HepG2 (cell line): ENCODE measurements at regions not wholly inside any gene's neighbourhood (a gene's known extent, or its start where the extent isn't known, plus 50 kb on each side); places are given as distances from the start of the nearest gene placed in this dataset.

Experiments used
- ATAC-seq: fragments of 200-7000 bp; cut with Tn5 transposase; 3 replicates; pipeline ENCODE4 v1.9.1; 2020; ENCODE audit warnings: mild to moderate bottlenecking, moderate library complexity
- BruUV-seq: library from RNA; stranded (reverse); fragments of 400-500 nt; replicated peaks from 2 replicates; lab custom pipeline; 2021; lab: Mats Ljungman, UMichigan
- CTCF ChIA-PET: fragments of 300-600 bp; formaldehyde crosslinking; extraction: SDS; loops from one replicate; lab custom pipeline; 2021; ENCODE audit warnings: low total read pairs, inconsistent platforms, low intra/inter-chr PET ratio; lab: Yijun Ruan, JAX
- POLR2A ChIA-PET: fragments of 350-600 bp; sonication (Branson Sonifier 250); formaldehyde crosslinking; loops from one replicate; lab custom pipeline; 2020; ENCODE audit warnings: antibody characterized with exemption, inconsistent platforms; lab: Yijun Ruan, JAX
- DNase-seq: peaks from one replicate; pipeline ENCODE4 v3.0.0-alpha.2; 2015; ENCODE audit warnings: low spot score
- FAIRE-seq: peaks from 3 replicates; lab custom pipeline; 2011; peaks lifted over from hg19 to GRCh38; lab: Jason Lieb, UNC
- H2AFZ ChIP-seq: one replicate; pipeline ENCODE4 v1.6.1; 2011; ENCODE audit warnings: low read length, inconsistent platforms
- H3K27ac ChIP-seq: fragments of 300-600 bp; 3 replicates; pipeline ENCODE4 v1.8.0; 2011; ENCODE audit warnings: mixed run types, mild to moderate bottlenecking, mixed read lengths, low read length, inconsistent platforms; ENCODE audit not compliant: insufficient read depth; ENCODE audit errors: extremely low read length
- H3K27me3 ChIP-seq, 2 experiments: fragments of 200-600 bp in 1 of 2; 2 replicates in 1 of 2; 3 replicates in 1 of 2; pipeline versions ENCODE4 v1.6.0 to v1.8.0; 2011; ENCODE audit warnings: low read length in 2 of 2, mild to moderate bottlenecking in 2 of 2, moderate library complexity in 2 of 2, inconsistent platforms in 1 of 2; ENCODE audit not compliant: insufficient read depth in 2 of 2, control insufficient read depth in 1 of 2
- H3K36me3 ChIP-seq, 2 experiments: fragments of 200-600 bp in 1 of 2; replicated peaks in 1 of 2; 2 replicates in 1 of 2; 3 replicates in 1 of 2; pipeline versions ENCODE4 v1.5.1 to v1.8.0; 2011; ENCODE audit warnings: low read length in 2 of 2, inconsistent platforms in 1 of 2; ENCODE audit not compliant: insufficient read depth in 2 of 2, control insufficient read depth in 1 of 2
- H3K4me1 ChIP-seq: 2 replicates; pipeline ENCODE4 v1.5.1; 2012; ENCODE audit warnings: low read length, inconsistent platforms; ENCODE audit not compliant: insufficient read depth
- H3K4me2 ChIP-seq: 2 replicates; pipeline ENCODE4 v1.6.0; 2011; ENCODE audit warnings: low read depth, low read length, inconsistent platforms
- H3K4me3 ChIP-seq, 3 experiments: fragments of 200-600 bp in 1 of 3; sonication (generic), shearing (Covaris generic) in 1 of 3; replicated peaks in 1 of 3; 2 replicates each; pipeline ENCODE4 v1.5.1; 2011 to 2016; ENCODE audit warnings: low read length in 3 of 3, inconsistent platforms in 2 of 3, low read depth in 2 of 3, mild to moderate bottlenecking in 2 of 3, control low read depth in 1 of 3, mixed read lengths in 1 of 3; ENCODE audit not compliant: insufficient read depth in 1 of 3
- H3K79me2 ChIP-seq: one replicate; pipeline ENCODE4 v1.6.1; 2011; ENCODE audit warnings: low read length, inconsistent platforms; ENCODE audit not compliant: insufficient read depth
- H3K9ac ChIP-seq: 2 replicates; pipeline ENCODE4 v1.6.0; 2011; ENCODE audit warnings: mild to moderate bottlenecking, low read depth, low read length, inconsistent platforms; ENCODE audit not compliant: insufficient read depth
- H3K9me3 ChIP-seq: 2 replicates; pipeline ENCODE4 v1.5.1; 2012; ENCODE audit warnings: mild to moderate bottlenecking, low read length
- H4K20me1 ChIP-seq: 2 replicates; pipeline ENCODE4 v1.6.0; 2011; ENCODE audit warnings: inconsistent platforms, mild to moderate bottlenecking, low read length, moderate library complexity; ENCODE audit not compliant: insufficient read depth
- ATF7 ChIP-seq, 2 experiments: fragments of 450-650 bp in 1 of 2; sonication (generic) in 1 of 2; formaldehyde crosslinking in 1 of 2; IDR thresholded peaks; 2 replicates each; pipeline versions ENCODE4 v1.4.0 to v1.6.1; 2016 to 2020; ENCODE audit warnings: antibody characterized with exemption in 1 of 2, mild to moderate bottlenecking in 1 of 2, missing genetic modification reagents in 1 of 2
- HNRNPK ChIP-seq: fragments of 200-400 bp; formaldehyde crosslinking; IDR thresholded peaks from 2 replicates; pipeline ENCODE4 v1.6.1; 2018; ENCODE audit warnings: low read length, low read depth, moderate library complexity, mild to moderate bottlenecking; ENCODE audit not compliant: poor library complexity, severe bottlenecking
- SMAD1 ChIP-seq: sonication (generic); formaldehyde crosslinking; IDR thresholded peaks from 2 replicates; pipeline ENCODE4 v1.4.0; 2020; ENCODE audit warnings: missing genetic modification reagents, low read depth, mild to moderate bottlenecking, borderline replicate concordance
- SMYD3 ChIP-seq: sonication (generic); formaldehyde crosslinking; IDR thresholded peaks from 2 replicates; pipeline ENCODE4 v1.8.1; 2023; ENCODE audit warnings: mild to moderate bottlenecking, missing genetic modification reagents
- ZNF24 ChIP-seq: fragments of 450-650 bp; IDR thresholded peaks from 2 replicates; pipeline ENCODE4 v1.6.1; 2017; ENCODE audit warnings: antibody characterized with exemption, mild to moderate bottlenecking
- ZNF326 ChIP-seq: sonication (generic); formaldehyde crosslinking; IDR thresholded peaks from 2 replicates; pipeline ENCODE4 v1.4.0; 2020; ENCODE audit warnings: missing genetic modification reagents, borderline replicate concordance
- ZNF816 ChIP-seq: sonication (generic); formaldehyde crosslinking; IDR thresholded peaks from 2 replicates; pipeline ENCODE4 v1.8.0; 2022; ENCODE audit warnings: missing genetic modification reagents, mild to moderate bottlenecking, borderline replicate concordance
- ZSCAN25 ChIP-seq: sonication (generic); formaldehyde crosslinking; IDR thresholded peaks from 2 replicates; pipeline ENCODE4 v1.8.0; 2022; ENCODE audit warnings: mild to moderate bottlenecking, missing genetic modification reagents
- WGBS: methylation state at CpG from one replicate; pipeline ENCODE4 v1.1.6; 2017; ENCODE audit warnings: low lambda C conversion rate; 5-methylcytosine and 5-hydroxymethylcytosine counted together
- in situ Hi-C: cut with HindIII; loops from 2 replicates; pipeline ENCODE4 v1.10.0; 2017; ENCODE audit warnings: low pct_unique_long_range_greater_than_20kb; ENCODE audit not compliant: extremely low pct_ligation_motif_present
- intact Hi-C: fragments of 100-400 bp; cut with micrococcal nuclease; formaldehyde crosslinking; loops from one replicate; pipeline ENCODE4 v1.10.0; 2022; ENCODE audit not compliant: unreplicated experiment
- TF ChIP-seq, protein P1 (sequence below): sonication (generic); formaldehyde crosslinking; IDR thresholded peaks from 2 replicates; pipeline ENCODE4 v1.4.0; 2020; ENCODE audit warnings: missing genetic modification reagents
- TF ChIP-seq, protein P2 (sequence below): sonication (generic); formaldehyde crosslinking; IDR thresholded peaks from 2 replicates; pipeline ENCODE4 v1.4.0; 2020; ENCODE audit warnings: missing genetic modification reagents
- TF ChIP-seq, protein P3 (sequence below): sonication (generic); formaldehyde crosslinking; IDR thresholded peaks from 2 replicates; pipeline ENCODE4 v1.5.0; 2020; ENCODE audit warnings: mild to moderate bottlenecking, missing genetic modification reagents
- TF ChIP-seq, protein P4 (sequence below): sonication (generic); formaldehyde crosslinking; IDR thresholded peaks from 2 replicates; pipeline ENCODE4 v1.9.0; 2021; ENCODE audit warnings: missing genetic modification reagents, mild to moderate bottlenecking, borderline replicate concordance

DNA sequence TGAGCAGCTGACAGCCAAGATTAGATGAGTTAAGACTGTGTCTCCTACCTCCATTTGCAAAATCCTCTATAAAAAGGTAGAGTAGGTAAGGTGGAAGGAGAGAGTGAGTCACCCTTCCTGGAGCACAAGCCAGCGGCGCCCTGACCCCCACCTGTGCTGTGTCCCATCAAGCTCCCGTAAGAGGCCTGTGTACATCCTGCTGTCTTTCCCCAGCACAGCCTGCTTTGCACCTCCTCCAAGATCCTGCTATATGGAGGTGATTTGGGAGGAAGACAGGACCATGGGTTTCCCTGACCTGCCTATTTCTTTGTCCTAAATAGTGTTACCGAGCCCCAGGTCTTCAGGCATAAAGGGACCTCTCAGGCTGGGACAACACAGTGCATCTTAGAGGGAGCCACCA, 62.3 kb upstream of the UQCRFS1 start:
- Histone ChIP-seq H2AFZ (no peak overlapping the region), H3K27ac (no peak overlapping the region), H4K20me1 (no peaks in the 10 kb centered on the region), H3K4me3 (no peak overlapping the region), H3K36me3 (no peaks in the 10 kb centered on the region), H3K9me3 (no peaks in the 10 kb centered on the region), H3K4me1 (no peaks in the 10 kb centered on the region), H3K79me2 (no peaks in the 10 kb centered on the region), H3K9ac (no peak overlapping the region), H3K27me3 (no peaks in the 10 kb centered on the region), H3K4me2 (no peak overlapping the region)
- intact Hi-C loops (no loop called here), in situ Hi-C loops (no loop called here)
- 28% methylated on average over 4 of the region's 4 CpGs for WGBS
- ChIA-PET CTCF (no interaction called here), POLR2A (no interaction called here)
- no TSS peak for BruUV-seq
- ATAC-seq (no peak), FAIRE-seq (no peak), DNase-seq (no peak)
- TF ChIP-seq ZNF816 (CRISPR knock-in tag) (no peak), SMYD3 (CRISPR knock-in tag) (no peak), SMAD1 (CRISPR knock-in tag) (no peak), ATF7 (IDR thresholded peaks at IDR 0.05) (no peak), ATF7 (CRISPR knock-in tag; IDR thresholded peaks at IDR 0.05) (no peak), HNRNPK (no peak), ZNF24 (no peak), ZNF326 (no peak), ZSCAN25 (CRISPR knock-in tag) (no peak)
- TF ChIP-seq, protein P1, sequence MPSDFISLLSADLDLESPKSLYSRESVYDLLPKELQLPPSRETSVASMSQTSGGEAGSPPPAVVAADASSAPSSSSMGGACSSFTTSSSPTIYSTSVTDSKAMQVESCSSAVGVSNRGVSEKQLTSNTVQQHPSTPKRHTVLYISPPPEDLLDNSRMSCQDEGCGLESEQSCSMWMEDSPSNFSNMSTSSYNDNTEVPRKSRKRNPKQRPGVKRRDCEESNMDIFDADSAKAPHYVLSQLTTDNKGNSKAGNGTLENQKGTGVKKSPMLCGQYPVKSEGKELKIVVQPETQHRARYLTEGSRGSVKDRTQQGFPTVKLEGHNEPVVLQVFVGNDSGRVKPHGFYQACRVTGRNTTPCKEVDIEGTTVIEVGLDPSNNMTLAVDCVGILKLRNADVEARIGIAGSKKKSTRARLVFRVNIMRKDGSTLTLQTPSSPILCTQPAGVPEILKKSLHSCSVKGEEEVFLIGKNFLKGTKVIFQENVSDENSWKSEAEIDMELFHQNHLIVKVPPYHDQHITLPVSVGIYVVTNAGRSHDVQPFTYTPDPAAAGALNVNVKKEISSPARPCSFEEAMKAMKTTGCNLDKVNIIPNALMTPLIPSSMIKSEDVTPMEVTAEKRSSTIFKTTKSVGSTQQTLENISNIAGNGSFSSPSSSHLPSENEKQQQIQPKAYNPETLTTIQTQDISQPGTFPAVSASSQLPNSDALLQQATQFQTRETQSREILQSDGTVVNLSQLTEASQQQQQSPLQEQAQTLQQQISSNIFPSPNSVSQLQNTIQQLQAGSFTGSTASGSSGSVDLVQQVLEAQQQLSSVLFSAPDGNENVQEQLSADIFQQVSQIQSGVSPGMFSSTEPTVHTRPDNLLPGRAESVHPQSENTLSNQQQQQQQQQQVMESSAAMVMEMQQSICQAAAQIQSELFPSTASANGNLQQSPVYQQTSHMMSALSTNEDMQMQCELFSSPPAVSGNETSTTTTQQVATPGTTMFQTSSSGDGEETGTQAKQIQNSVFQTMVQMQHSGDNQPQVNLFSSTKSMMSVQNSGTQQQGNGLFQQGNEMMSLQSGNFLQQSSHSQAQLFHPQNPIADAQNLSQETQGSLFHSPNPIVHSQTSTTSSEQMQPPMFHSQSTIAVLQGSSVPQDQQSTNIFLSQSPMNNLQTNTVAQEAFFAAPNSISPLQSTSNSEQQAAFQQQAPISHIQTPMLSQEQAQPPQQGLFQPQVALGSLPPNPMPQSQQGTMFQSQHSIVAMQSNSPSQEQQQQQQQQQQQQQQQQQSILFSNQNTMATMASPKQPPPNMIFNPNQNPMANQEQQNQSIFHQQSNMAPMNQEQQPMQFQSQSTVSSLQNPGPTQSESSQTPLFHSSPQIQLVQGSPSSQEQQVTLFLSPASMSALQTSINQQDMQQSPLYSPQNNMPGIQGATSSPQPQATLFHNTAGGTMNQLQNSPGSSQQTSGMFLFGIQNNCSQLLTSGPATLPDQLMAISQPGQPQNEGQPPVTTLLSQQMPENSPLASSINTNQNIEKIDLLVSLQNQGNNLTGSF (CRISPR knock-in tag) = no peak
- TF ChIP-seq, protein P2, sequence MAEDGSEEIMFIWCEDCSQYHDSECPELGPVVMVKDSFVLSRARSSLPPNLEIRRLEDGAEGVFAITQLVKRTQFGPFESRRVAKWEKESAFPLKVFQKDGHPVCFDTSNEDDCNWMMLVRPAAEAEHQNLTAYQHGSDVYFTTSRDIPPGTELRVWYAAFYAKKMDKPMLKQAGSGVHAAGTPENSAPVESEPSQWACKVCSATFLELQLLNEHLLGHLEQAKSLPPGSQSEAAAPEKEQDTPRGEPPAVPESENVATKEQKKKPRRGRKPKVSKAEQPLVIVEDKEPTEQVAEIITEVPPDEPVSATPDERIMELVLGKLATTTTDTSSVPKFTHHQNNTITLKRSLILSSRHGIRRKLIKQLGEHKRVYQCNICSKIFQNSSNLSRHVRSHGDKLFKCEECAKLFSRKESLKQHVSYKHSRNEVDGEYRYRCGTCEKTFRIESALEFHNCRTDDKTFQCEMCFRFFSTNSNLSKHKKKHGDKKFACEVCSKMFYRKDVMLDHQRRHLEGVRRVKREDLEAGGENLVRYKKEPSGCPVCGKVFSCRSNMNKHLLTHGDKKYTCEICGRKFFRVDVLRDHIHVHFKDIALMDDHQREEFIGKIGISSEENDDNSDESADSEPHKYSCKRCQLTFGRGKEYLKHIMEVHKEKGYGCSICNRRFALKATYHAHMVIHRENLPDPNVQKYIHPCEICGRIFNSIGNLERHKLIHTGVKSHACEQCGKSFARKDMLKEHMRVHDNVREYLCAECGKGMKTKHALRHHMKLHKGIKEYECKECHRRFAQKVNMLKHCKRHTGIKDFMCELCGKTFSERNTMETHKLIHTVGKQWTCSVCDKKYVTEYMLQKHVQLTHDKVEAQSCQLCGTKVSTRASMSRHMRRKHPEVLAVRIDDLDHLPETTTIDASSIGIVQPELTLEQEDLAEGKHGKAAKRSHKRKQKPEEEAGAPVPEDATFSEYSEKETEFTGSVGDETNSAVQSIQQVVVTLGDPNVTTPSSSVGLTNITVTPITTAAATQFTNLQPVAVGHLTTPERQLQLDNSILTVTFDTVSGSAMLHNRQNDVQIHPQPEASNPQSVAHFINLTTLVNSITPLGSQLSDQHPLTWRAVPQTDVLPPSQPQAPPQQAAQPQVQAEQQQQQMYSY (CRISPR knock-in tag) = no peak
- TF ChIP-seq, protein P3, sequence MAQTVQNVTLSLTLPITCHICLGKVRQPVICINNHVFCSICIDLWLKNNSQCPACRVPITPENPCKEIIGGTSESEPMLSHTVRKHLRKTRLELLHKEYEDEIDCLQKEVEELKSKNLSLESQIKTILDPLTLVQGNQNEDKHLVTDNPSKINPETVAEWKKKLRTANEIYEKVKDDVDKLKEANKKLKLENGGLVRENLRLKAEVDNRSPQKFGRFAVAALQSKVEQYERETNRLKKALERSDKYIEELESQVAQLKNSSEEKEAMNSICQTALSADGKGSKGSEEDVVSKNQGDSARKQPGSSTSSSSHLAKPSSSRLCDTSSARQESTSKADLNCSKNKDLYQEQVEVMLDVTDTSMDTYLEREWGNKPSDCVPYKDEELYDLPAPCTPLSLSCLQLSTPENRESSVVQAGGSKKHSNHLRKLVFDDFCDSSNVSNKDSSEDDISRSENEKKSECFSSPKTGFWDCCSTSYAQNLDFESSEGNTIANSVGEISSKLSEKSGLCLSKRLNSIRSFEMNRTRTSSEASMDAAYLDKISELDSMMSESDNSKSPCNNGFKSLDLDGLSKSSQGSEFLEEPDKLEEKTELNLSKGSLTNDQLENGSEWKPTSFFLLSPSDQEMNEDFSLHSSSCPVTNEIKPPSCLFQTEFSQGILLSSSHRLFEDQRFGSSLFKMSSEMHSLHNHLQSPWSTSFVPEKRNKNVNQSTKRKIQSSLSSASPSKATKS (CRISPR knock-in tag) = no peak
- TF ChIP-seq, protein P4, sequence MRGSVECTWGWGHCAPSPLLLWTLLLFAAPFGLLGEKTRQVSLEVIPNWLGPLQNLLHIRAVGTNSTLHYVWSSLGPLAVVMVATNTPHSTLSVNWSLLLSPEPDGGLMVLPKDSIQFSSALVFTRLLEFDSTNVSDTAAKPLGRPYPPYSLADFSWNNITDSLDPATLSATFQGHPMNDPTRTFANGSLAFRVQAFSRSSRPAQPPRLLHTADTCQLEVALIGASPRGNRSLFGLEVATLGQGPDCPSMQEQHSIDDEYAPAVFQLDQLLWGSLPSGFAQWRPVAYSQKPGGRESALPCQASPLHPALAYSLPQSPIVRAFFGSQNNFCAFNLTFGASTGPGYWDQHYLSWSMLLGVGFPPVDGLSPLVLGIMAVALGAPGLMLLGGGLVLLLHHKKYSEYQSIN (CRISPR knock-in tag) = no peak
